Stimulated activated CD8-positive, alpha-beta memory T cell treated with anti-CD3 and anti-CD28 coated beads, Interleukin-15, amount 100 ng/mL, for 48 hours (primary cell): ENCODE measurements at regions not wholly inside any gene's neighbourhood (a gene's known extent, or its start where the extent isn't known, plus 50 kb on each side); places are given as distances from the start of the nearest gene placed in this dataset.

Experiments
- DNase-seq, 2 donors: peaks; one replicate each; pipeline ENCODE4 v3.0.0-alpha.2; 2020; ENCODE audit warnings: low read depth in 2 of 2

DNA sequence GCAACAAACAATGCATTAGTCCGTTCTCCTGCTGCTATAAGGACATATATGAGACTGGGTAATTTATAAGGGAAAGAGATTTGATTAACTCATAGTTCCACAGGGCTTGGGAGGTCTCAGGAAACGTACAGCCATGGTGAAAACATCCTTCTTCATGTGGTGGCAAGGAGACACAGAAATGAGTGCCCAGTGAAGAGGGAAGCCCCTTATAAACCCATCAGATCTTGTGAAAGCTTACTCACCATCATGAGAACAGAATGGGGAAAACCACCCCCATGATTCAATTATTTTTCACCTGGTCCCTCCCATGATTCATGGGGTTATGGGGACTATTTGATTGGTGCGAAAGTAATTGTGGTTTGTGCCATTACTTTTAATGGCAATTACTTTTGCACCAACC, 655.8 kb upstream of the SEMA6A start:
- DNase-seq, result no peak

DNA sequence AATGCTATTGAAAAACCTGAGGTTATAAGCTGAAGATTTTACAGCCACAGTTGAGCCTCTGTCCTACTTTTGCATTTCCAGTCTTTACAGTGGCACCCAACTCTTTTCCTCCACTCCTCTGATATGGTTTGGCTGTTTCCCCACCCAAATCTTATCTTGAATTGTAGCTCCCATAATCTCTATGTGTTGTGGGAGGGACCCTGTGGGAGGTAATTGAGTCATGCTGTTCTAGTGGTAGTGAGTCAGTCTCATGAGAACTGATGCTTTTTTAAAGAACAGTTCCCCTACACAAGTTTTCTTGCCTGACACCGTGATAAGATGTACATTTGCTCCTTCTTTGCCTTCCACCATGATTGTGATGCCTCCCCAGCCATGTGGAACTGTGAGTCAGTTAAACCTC, 646.1 kb upstream of the SEMA6A start:
- no peak for DNase-seq

DNA sequence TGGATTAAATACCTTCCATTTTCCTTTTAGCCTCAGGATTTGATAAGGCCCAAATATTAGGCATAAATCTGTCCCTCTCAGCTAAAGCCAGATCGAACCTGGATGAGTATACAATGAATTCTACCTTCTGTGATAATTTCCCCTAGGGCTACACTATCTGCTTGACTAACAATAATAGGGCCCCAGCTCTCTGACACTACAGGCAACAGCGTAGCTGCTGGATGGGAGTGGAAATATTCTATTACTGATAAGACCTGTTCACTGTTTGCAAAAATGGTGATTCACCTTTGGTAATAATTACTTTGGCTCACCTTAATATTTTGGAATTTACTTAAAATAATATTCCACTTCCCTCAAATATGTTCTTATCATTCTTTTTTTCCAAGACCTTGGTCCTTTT, 644.2 kb upstream of the SEMA6A start:
- DNase-seq, result no peak

- no peak for DNase-seq
Measured at GRCh38 chr5:117212866-117213265, 638.2 kb upstream of the SEMA6A start.

DNA sequence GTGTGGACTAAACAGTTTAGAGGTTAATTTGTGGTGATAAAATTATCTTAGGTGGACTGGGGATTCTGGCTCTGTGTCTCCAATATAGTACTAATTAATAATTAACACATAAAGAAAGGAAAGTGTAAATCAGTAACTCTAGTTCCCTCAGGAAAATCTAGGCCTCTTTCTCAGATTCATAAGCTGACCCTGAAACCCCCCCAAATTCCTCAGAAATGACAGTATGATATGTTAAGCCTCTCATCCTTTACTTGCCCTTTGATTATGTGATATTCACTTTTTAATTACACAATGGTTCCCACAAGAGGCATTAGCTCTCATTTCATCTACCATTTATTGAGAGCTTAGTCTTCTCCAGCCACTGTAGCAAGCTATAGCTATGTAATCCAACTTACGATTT, 636.2 kb upstream of the SEMA6A start:
- no peak for DNase-seq

GRCh38 chr5:117209479-117209878, 634.9 kb upstream of the SEMA6A start:
- no peak for DNase-seq

DNA sequence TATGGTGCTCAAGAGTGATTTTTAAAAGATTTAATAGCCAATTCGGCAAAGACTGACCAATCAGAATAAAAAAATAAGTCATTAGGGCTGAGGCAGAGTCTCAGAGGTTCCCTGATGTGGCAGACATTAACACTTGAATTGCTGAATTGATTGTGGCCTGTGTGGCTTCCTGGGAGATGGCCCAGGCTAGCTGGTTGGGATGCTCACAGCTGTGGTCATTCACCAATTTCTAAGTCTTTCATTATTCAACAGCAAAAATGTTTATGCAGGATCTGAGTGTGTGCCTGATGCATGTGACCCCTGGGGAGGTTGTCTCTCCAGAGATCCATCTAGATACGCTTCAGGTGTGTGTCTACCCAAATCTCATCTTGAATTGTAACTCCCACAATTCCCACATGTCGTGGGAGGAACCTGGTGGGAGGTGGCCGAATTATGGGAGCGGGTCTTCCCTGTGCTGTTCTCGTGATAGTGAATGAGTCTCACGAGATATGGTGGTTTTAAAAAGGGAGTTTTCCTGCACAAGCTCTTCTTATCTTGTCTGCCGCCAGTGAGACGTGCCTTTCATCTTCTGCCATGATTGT, 632.6 kb upstream of the SEMA6A start:
- no peak for DNase-seq

DNA sequence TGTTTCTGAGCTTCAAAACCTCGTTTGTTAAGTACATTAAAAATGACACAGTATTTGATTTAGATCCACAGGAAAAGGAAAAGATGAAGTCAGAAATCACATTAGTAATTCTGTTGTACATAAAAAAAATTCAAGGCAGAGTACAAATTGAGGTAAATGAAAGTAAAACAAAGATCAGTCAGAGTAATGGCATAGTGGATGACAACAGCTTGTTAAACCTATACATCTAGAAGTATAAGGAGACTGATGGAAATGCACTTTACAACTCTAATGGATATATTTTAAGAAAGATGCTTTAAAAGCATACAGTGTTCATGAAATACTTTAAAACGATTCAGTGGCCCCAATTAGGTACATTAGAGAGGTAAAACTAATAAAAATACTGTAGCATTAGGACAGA, 631.3 kb upstream of the SEMA6A start:
- DNase-seq, result no peak

DNA sequence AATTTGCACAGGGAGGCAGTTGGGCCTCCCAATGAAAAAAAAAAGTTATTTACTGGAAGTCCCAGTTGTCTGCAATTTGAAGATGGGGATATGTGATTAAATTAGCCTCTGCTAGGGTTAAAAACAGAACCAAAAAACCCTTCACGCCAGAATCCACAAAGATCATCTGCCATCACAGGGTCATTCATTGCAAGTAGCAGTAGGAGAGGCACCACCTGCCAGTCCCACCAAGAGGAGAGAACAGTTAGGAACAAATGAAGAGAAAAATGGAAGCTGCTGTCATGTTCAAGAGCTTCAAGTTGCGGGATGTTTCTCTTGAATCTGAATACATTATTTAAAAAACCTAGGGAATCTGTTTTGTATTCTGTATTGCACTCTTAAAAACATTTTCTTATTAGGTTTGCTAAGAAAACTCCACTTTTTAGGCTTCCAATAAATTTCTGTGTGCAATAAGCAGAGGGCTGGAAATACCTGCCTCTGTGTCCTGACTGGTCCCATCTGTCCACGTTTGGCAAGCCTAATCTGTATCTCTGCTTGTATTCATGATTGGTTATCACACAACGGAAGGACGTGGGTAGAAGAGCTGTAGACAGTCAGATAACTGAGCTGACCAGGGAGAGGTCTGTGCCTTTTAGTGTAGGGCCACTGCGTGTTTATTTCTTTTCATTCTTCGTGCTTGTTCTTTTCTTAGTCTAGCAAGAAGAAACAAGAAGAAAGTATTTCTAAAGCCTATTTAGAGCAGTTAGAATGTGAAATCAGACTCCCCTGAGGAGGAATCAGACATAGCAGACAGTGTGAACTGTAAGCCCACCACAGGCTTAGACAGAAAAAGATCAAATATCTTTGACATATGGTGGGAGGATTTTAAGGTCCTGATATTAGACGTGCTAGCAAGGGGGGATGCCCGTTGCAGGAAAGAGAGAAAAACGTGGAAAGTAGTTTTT, 630.6 kb upstream of the SEMA6A start:
- DNase-seq, result no peak

GRCh38 chr5:117204404-117204803, 629.8 kb upstream of the SEMA6A start:
- DNase-seq, result no peak

GRCh38 chr5:117203584-117203983, 629.0 kb upstream of the SEMA6A start:
- DNase-seq, result no peak

DNA sequence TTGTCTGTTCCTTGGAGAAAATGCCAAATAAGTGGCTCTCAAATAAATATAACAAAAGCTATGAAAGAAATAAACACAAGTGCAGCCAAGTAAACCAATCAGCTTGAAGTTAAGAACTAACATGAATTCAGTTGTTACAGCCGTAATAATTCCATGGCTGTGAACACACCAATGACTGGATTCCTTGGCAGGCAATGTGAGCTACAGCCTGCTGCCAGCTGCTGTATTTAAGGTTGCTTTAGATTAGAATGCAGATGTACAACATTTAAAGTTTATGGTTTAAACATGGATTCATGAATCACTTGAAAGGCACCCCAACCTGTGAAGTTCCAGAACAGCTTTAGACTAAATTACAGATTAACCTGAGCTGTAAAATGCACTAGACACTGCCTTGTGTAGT, 626.4 kb upstream of the SEMA6A start:
- no peak for DNase-seq

DNA sequence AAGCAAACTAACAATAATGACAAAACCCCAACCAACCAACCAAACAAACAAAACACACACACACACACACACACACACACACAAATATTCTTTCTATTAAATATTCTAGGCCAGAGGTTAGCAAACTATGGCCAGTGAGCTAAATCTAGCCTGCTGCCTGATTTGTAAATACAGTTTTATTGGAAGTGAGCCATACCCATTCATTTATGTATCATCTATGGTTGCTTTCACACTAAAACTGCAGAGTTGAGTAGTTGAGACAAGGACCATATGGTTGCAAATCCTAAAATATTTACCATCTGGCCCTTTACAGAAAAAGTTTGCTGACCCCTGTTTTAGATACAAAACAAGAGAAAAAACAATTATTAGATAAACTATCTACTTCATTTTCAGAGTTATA, 620.5 kb upstream of the SEMA6A start:
- DNase-seq, result no peak

DNA sequence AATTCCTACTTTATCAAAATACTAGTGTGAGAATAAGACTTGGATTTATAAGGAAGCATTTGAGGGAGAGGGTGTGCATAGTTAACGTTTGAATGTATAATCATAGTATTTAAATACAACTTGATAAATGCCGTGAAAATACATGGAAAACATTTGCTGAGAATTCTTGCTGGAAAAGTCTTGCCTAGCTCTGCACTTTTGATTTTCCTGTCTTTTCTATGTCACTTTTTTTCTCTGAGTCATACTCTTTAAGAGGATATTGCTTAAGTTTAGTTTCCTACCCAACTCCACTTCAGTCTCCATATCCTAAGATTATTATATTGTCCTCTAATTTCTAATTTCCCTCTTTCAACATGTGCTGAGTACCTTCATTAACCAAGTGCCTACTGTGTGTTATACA, 616.6 kb upstream of the SEMA6A start:
- DNase-seq, result no peak

DNA sequence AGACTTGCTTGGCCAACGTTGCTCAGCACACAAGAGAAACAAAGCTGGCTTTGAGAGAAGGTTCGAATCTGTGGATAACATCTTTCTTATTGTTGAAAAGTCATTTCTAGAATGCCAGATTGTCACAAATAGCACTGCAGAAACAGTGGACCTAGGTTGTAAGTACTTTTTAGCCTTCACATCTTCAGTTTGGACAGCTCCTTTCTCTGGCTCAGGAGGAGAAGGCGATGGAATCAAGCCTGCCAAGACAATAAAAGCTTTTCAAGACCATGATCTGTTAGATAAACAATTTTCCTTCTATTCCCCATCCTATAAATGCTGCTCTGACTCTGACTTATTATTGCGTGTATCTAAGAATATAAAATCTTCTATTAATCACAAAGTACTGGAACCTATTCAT, 615.2 kb upstream of the SEMA6A start:
- no peak for DNase-seq

- no peak for DNase-seq
Measured at GRCh38 chr5:117188211-117188610, 613.6 kb upstream of the SEMA6A start.

GRCh38 chr5:117186751-117187150, 612.1 kb upstream of the SEMA6A start:
- DNase-seq, result no peak

DNA sequence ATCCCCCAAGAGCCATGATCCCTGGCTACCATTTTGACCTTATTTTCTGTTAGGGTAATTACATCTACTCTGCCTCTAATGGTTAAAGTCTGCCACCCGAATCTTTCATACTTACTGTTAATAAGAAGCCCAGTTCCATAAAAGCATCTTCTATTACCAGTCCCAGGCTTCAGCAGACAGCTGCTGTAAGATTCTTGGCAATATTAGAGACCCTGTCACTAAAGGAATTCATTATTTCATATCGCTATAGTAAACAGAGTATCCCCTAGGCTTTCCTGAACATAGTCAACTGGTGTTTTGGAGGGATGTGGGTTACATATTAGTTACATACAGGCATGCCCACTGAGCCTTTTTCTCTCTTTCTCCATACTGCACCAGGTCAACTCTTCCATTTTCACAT, 608.7 kb upstream of the SEMA6A start:
- DNase-seq, result no peak

- no peak for DNase-seq
Measured at GRCh38 chr5:117182104-117182503, 607.5 kb upstream of the SEMA6A start.

GRCh38 chr5:117177302-117177701, 602.7 kb upstream of the SEMA6A start:
- DNase-seq, result no peak

DNA sequence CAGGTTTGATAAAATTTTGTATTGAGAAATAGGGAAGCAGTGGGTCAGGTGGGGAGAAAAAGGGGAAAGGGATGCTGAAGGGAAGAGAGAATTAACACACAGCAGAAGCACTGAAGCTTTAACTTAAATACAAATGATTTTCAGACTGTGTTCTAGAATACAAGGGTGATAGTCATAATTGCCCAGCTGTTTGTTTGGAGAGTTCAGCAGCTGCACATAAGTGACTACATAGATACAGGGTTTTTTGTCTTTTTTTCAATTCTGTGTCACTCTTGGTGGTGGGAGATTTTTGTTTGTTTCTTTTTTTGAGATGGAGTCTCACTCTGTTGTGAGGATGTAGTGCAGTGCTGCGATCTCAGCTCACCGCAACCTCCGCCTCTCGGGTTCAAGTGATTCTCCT, 590.4 kb upstream of the SEMA6A start:
- no peak for DNase-seq

DNA sequence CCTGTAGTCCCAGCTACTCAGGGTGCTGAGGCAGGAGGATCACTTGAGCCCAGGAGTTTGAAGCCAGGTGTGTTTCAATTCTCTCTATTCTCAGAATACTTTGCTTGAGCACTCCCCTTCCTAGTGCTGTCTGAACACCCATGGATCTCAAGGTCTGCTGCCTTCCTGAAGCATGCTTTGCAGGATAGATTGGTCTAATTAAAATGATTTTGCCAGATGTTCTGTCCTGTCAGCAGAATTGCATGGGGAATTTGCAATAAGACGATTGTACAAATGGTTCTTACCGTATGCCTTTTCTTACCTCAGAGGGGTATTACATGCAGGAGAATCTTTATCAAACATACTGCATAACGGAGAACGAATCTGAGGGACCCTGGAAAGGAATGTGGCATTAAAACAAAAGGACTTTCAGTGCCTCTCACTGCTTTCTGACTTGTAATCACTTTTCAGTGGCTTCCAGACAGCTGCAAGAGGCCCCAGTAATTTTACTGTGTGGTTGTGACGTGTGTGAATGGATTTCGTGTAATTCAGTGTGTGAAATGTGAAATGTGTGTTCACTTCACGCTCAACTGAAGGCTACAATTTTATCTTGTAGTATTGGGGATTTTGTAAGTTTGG, 587.2 kb upstream of the SEMA6A start:
- no peak for DNase-seq

- DNase-seq, result no peak
Measured at GRCh38 chr5:117160391-117160790, 585.8 kb upstream of the SEMA6A start.
